OCI-LY7 (cell line): ENCODE measurements at regions not wholly inside any gene's neighbourhood (a gene's known extent, or its start where the extent isn't known, plus 50 kb on each side); places are given as distances from the start of the nearest gene placed in this dataset.

Source experiments
- BruUV-seq: library from RNA; stranded (reverse); fragments of 400-500 nt; replicated peaks from 2 replicates; lab custom pipeline; 2021; lab: Mats Ljungman, UMichigan
- CTCF ChIA-PET: fragments of 300-600 bp; sonication (Branson Sonifier 250); formaldehyde crosslinking; loops from one replicate; lab custom pipeline; 2022; ENCODE audit warnings: antibody characterized with exemption; ENCODE audit not compliant: unreplicated experiment; lab: Charles Lee
- POLR2A ChIA-PET: fragments of 300-600 bp; sonication (Branson Sonifier 250); formaldehyde crosslinking; loops from one replicate; lab custom pipeline; 2022; ENCODE audit warnings: antibody characterized with exemption; lab: Charles Lee
- DNase-seq: peaks from one replicate; pipeline ENCODE4 v3.0.0-alpha.2; 2015; ENCODE audit warnings: low spot score
- H2AFZ ChIP-seq: fragments of 200-600 bp; sonication (generic), shearing (Covaris generic); 2 replicates; pipeline ENCODE4 v1.6.1; 2014; ENCODE audit warnings: mild to moderate bottlenecking, antibody characterized with exemption, low read length, moderate library complexity
- H3K27ac ChIP-seq: fragments of 200-600 bp; sonication (generic); 2 replicates; pipeline ENCODE4 v1.5.1; 2014; ENCODE audit warnings: mixed run types, low read depth, mild to moderate bottlenecking, moderate library complexity, low read length, inconsistent platforms; ENCODE audit not compliant: poor library complexity, severe bottlenecking
- H3K36me3 ChIP-seq: fragments of 200-600 bp; sonication (generic); 2 replicates; pipeline ENCODE4 v1.6.1; 2014; ENCODE audit warnings: mild to moderate bottlenecking, antibody characterized with exemption, low read length, moderate library complexity, mixed read lengths; ENCODE audit not compliant: insufficient read depth
- H3K4me1 ChIP-seq: fragments of 200-600 bp; sonication (generic); 2 replicates; pipeline ENCODE4 v1.5.1; 2014; ENCODE audit warnings: mild to moderate bottlenecking, low read length; ENCODE audit not compliant: insufficient read depth, poor library complexity, severe bottlenecking
- H3K4me2 ChIP-seq: fragments of 200-600 bp; sonication (generic); 2 replicates; pipeline ENCODE4 v1.6.1; 2014; ENCODE audit warnings: mild to moderate bottlenecking, low read length
- H3K4me3 ChIP-seq: fragments of 200-600 bp; sonication (generic); 2 replicates; pipeline ENCODE4 v1.5.1; 2014; ENCODE audit warnings: mild to moderate bottlenecking, low read depth, low read length; ENCODE audit not compliant: poor library complexity, severe bottlenecking
- H3K79me2 ChIP-seq: fragments of 200-600 bp; sonication (generic); 2 replicates; pipeline ENCODE4 v1.6.1; 2016; ENCODE audit warnings: low read depth, mild to moderate bottlenecking, low read length, moderate library complexity, mixed read lengths; ENCODE audit not compliant: insufficient read depth
- H3K9me2 ChIP-seq: fragments of 200-600 bp; sonication (generic); 2 replicates; pipeline ENCODE4 v1.6.1; 2016; ENCODE audit warnings: mild to moderate bottlenecking, low read length, mixed read lengths; ENCODE audit not compliant: insufficient read depth
- H3K9me3 ChIP-seq: fragments of 200-600 bp; sonication (generic); 2 replicates; pipeline ENCODE4 v1.6.1; 2014; ENCODE audit warnings: mild to moderate bottlenecking, mixed run types, low read length, mixed read lengths
- H4K20me1 ChIP-seq: fragments of 200-600 bp; sonication (generic); 2 replicates; pipeline ENCODE4 v1.6.1; 2014; ENCODE audit warnings: mild to moderate bottlenecking, antibody characterized with exemption, low read length, moderate library complexity, mixed read lengths; ENCODE audit not compliant: insufficient read depth
- EZH2phosphoT487 ChIP-seq: fragments of 200-600 bp; sonication (generic); IDR thresholded peaks from 2 replicates; pipeline ENCODE4 v1.6.1; 2018; ENCODE audit warnings: low read depth, borderline replicate concordance, mild to moderate bottlenecking, mixed run types, antibody characterized with exemption, low read length, moderate library complexity, mixed read lengths
- intact Hi-C: fragments of 100-400 bp; cut with micrococcal nuclease; formaldehyde crosslinking; loops from one replicate; pipeline ENCODE4 v1.10.0; 2022; ENCODE audit not compliant: unreplicated experiment
- TF ChIP-seq, protein P1 (sequence below): fragments of 200-600 bp; sonication (generic); conservative IDR thresholded peaks from 2 replicates; pipeline ENCODE4 v1.5.1; 2014; ENCODE audit warnings: mild to moderate bottlenecking, antibody characterized with exemption, low read length, moderate library complexity, mixed read lengths

DNA sequence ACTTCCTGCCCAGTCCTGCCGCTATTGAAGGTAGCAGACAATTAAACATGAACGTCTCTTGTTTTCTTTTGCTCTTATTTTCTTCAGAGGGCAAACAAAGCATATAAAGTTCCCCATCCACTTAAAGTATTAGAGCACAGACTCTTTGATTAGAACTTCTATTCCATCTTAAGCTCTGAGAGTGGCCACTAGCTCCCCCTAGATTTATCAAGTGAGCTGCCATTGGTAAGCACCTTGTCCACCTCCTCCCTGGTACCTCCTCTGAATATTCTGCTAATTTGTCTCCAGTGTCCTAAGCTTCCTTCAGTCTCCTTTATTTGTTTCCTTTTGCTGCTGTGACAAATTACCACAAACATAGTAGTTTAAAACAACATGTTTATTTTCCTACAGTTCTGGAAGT lies 264.3 kb upstream of the KCNN2 start:
- Histone ChIP-seq H3K79me2 (no peaks in the 10 kb centered on the region), H3K4me3 (no peak overlapping the region), H3K9me2 (no peaks in the 10 kb centered on the region), H3K27ac (no peak overlapping the region), H3K9me3 (no peaks in the 10 kb centered on the region), H4K20me1 (no peaks in the 10 kb centered on the region), H2AFZ (no peak overlapping the region), H3K36me3 (no peaks in the 10 kb centered on the region), H3K4me1 (no peaks in the 10 kb centered on the region), H3K4me2 (no peak overlapping the region)
- BruUV-seq = no TSS peak
- DNase-seq = no peak
- CTCF ChIA-PET = no interaction called here
- TF ChIP-seq EZH2phosphoT487 = no peak
- TF ChIP-seq, protein P1, sequence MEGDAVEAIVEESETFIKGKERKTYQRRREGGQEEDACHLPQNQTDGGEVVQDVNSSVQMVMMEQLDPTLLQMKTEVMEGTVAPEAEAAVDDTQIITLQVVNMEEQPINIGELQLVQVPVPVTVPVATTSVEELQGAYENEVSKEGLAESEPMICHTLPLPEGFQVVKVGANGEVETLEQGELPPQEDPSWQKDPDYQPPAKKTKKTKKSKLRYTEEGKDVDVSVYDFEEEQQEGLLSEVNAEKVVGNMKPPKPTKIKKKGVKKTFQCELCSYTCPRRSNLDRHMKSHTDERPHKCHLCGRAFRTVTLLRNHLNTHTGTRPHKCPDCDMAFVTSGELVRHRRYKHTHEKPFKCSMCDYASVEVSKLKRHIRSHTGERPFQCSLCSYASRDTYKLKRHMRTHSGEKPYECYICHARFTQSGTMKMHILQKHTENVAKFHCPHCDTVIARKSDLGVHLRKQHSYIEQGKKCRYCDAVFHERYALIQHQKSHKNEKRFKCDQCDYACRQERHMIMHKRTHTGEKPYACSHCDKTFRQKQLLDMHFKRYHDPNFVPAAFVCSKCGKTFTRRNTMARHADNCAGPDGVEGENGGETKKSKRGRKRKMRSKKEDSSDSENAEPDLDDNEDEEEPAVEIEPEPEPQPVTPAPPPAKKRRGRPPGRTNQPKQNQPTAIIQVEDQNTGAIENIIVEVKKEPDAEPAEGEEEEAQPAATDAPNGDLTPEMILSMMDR = 0 out of 2 replicates have a peak, but pooled peaks have one; percentile 12
- intact Hi-C loops = no loop called here
- POLR2A ChIA-PET = no interaction called here

DNA sequence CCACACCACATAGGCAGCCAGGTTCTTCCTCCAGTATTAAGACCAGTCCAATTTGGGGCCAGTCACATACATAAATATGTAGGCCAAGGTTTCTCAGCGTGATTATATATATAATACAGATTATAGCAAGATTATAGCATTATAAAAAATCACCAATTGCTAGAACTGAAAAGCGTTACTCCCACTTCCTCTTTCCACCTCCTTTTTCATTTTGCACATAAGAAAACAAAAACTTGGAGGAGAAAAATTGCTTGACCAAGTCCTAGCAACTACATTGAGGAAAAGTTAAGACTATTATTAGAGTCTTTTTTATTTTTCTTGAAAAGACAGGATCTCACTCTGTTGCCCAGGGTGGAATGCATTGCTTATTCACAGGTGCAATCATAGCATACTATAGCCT lies 262.7 kb upstream of the KCNN2 start:
- CTCF ChIA-PET = no interaction called here
- no peak for DNase-seq
- H3K4me3 ChIP-seq = no peak overlapping the region
- no peaks in the 10 kb centered on the region for H4K20me1 ChIP-seq
- BruUV-seq = no TSS peak
- no peaks in the 10 kb centered on the region for H3K4me1 ChIP-seq
- no peak overlapping the region for H3K27ac ChIP-seq
- TF ChIP-seq EZH2phosphoT487 = no peak
- TF ChIP-seq, protein P1 = no peak
- H3K4me2 ChIP-seq = no peak overlapping the region
- intact Hi-C loops = no loop called here
- H3K9me2 ChIP-seq = no peaks in the 10 kb centered on the region
- POLR2A ChIA-PET = no interaction called here
- no peak overlapping the region for H2AFZ ChIP-seq
- H3K9me3 ChIP-seq = no peaks in the 10 kb centered on the region
- no peaks in the 10 kb centered on the region for H3K79me2 ChIP-seq
- H3K36me3 ChIP-seq = no peaks in the 10 kb centered on the region

DNA sequence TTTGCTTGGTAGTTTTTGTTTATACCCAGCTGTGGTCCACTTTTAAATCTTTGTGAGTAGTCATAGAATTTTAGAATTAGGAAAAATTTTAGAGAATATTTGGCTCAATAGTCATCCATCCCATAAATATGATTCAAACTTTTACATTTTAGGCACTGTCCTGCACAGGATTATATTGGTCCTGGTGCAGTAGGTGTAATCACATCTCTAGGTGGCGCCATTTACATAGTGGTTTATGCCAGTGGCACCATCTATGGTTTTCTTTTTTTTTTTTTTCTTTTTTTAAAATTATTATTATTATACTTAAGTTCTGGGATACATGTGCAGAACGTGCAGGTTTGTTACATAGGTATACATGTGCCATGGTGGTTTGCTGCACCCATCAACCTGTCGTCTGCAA lies 260.7 kb upstream of the KCNN2 start:
- Histone ChIP-seq H2AFZ (no peak overlapping the region), H3K4me3 (no peak overlapping the region), H3K9me2 (no peaks in the 10 kb centered on the region), H3K4me1 (no peaks in the 10 kb centered on the region), H3K36me3 (no peaks in the 10 kb centered on the region), H3K4me2 (no peak overlapping the region), H3K79me2 (no peaks in the 10 kb centered on the region), H3K9me3 (no peaks in the 10 kb centered on the region), H3K27ac (no peak overlapping the region), H4K20me1 (no peaks in the 10 kb centered on the region)
- ChIA-PET CTCF (no interaction called here), POLR2A (interaction anchor here (1.3 kb wide), 2 partner anchors 15 to 17 kb away, joined by 3 read pairs; no protein-coding TSS in a partner anchor)
- peak; percentile 39 for DNase-seq
- intact Hi-C loops = loop anchor here (2.0 kb wide), 1 partner anchor 350 kb away; no protein-coding TSS in a partner anchor
- TF ChIP-seq, protein P1 = peak; percentile 75
- TF ChIP-seq EZH2phosphoT487 = no peak
- BruUV-seq = no TSS peak
